Uterus (tissue), 3 donors: ENCODE measurements at regions not wholly inside any gene's neighbourhood (a gene's known extent, or its start where the extent isn't known, plus 50 kb on each side); places are given as distances from the start of the nearest gene placed in this dataset.

ENCODE experiments used
- DNase-seq, 2 donors: peaks; one replicate each; pipeline ENCODE4 v3.0.0-alpha.2; 2019 to 2020
- H3K27ac ChIP-seq, 2 donors: fragments of 200-600 bp; sonication (generic); 1 replicate in 1 of 2; 2 replicates in 1 of 2; pipeline ENCODE4 v1.5.1; 2016 to 2018
- H3K27me3 ChIP-seq, 2 donors: fragments of 200-600 bp; sonication (generic); one replicate each; pipeline ENCODE4 v1.5.1; 2018 to 2019; ENCODE audit warnings: control low read depth in 1 of 2
- H3K36me3 ChIP-seq, 2 donors: fragments of 200-600 bp; sonication (generic); one replicate each; pipeline ENCODE4 v1.5.1; 2019; ENCODE audit warnings: control low read depth in 1 of 2
- H3K4me1 ChIP-seq, 2 donors: fragments of 200-600 bp; sonication (generic); one replicate each; pipeline ENCODE4 v1.5.1; 2018 to 2019; ENCODE audit warnings: control low read depth in 1 of 2
- H3K4me3 ChIP-seq, 2 donors: fragments of 200-600 bp; sonication (generic); 1 replicate in 1 of 2; 2 replicates in 1 of 2; pipeline ENCODE4 v1.5.1; 2018 to 2019; ENCODE audit warnings: mild to moderate bottlenecking in 1 of 2
- H3K9me3 ChIP-seq, 2 donors: fragments of 200-600 bp; sonication (generic); one replicate each; pipeline ENCODE4 v1.5.1; 2019; ENCODE audit warnings: control low read depth in 1 of 2
- POLR2A ChIP-seq, 2 donors: fragments of 450-650 bp; IDR thresholded peaks; one replicate each; pipeline ENCODE4 v1.6.1; 2016; ENCODE audit warnings: antibody characterized with exemption in 2 of 2, mild to moderate bottlenecking in 1 of 2, moderate library complexity in 1 of 2
- intact Hi-C: fragments of 100-400 bp; cut with DNase I; formaldehyde crosslinking; loops from one replicate; pipeline ENCODE4 v1.15.1; 2023; ENCODE audit warnings: low total_unique reads
- TF ChIP-seq, protein P1 (sequence below), 4 experiments: fragments of 200-600 bp in 2 of 4; fragments of 450-650 bp in 2 of 4; sonication (generic) in 2 of 4; IDR thresholded peaks; one replicate each; pipeline ENCODE4 v1.5.1; 2016 to 2019; ENCODE audit warnings: antibody characterized with exemption in 4 of 4, mild to moderate bottlenecking in 2 of 4, moderate library complexity in 1 of 4
- donor health status: DM: yes; HTN: yes; CAD: no.

DNA sequence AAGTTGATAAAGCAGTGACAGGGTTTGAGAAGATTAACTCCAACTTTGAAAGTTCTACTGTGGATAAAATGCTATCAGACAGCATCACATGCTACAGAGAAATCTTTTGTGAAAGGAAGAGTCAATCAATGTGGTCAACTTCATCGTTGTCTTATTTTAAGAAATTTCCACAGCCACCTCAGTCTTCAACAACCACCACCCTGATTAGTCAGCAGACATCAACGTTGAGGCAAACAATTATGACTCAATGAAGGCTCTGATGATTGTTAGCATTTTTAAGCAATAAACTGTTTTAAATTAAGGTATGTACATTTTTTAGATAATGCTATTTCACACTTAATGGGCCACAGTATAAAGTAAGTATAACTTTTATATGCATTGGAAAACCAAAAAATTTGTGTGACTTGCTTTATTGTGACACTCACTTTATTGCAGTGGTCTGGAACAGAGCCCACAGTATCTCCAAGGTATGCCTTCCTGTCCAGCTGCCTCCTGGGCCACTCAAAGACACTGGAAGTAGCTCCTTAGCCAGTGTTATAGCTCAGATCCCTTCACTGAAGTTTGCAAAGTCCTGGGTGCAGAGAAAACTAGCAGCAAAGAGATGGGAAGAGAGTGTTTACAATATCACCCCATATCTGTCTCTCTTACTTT, 293.1 kb downstream of the ARHGAP12 start:
- intact Hi-C loops, result no loop called here
- Histone ChIP-seq H3K4me3 (no peak overlapping the region), H3K9me3 (no peaks in the 10 kb centered on the region), H3K36me3 (no peaks in the 10 kb centered on the region), H3K4me1 (no peaks in the 10 kb centered on the region), H3K27ac (no peak overlapping the region), H3K27me3 (no peaks in the 10 kb centered on the region)
- no peak for DNase-seq
- TF ChIP-seq, protein P1, sequence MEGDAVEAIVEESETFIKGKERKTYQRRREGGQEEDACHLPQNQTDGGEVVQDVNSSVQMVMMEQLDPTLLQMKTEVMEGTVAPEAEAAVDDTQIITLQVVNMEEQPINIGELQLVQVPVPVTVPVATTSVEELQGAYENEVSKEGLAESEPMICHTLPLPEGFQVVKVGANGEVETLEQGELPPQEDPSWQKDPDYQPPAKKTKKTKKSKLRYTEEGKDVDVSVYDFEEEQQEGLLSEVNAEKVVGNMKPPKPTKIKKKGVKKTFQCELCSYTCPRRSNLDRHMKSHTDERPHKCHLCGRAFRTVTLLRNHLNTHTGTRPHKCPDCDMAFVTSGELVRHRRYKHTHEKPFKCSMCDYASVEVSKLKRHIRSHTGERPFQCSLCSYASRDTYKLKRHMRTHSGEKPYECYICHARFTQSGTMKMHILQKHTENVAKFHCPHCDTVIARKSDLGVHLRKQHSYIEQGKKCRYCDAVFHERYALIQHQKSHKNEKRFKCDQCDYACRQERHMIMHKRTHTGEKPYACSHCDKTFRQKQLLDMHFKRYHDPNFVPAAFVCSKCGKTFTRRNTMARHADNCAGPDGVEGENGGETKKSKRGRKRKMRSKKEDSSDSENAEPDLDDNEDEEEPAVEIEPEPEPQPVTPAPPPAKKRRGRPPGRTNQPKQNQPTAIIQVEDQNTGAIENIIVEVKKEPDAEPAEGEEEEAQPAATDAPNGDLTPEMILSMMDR (IDR thresholded peaks at IDR 0.05), result no peak
- TF ChIP-seq POLR2A (IDR thresholded peaks at IDR 0.05), result no peak

DNA sequence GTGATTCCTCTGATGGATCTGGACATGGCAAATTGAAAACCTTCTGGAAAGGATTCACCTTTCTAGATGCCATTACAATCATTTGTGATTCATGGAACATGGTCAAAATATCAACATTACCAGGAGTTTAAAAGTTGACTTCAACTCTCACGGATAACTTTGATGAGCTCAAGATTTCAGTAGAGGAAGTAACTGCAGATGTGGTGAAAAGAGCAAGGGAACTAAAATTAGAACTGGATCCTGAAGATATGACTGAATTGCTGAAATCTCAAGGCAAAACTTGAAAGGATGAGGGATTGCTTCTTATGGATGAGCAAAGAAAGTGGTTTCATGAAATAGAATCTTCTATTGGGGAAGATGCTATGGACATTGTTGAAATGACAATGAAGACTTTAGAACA, 293.6 kb downstream of the ARHGAP12 start:
- Histone ChIP-seq H3K27ac (no peak overlapping the region), H3K4me1 (no peaks in the 10 kb centered on the region), H3K9me3 (no peaks in the 10 kb centered on the region), H3K36me3 (no peaks in the 10 kb centered on the region), H3K27me3 (no peaks in the 10 kb centered on the region), H3K4me3 (no peak overlapping the region)
- no peak for TF ChIP-seq POLR2A (IDR thresholded peaks at IDR 0.05)
- TF ChIP-seq, protein P1 (IDR thresholded peaks at IDR 0.05), result no peak
- no peak for DNase-seq
- intact Hi-C loops, result no loop called here

GRCh38 chr10:31630861-31631567, 297.6 kb downstream of the ARHGAP12 start:
- DNase-seq, result no peak
- H3K27me3 ChIP-seq, result no peaks in the 10 kb centered on the region
- TF ChIP-seq POLR2A (IDR thresholded peaks at IDR 0.05), result no peak
- TF ChIP-seq, protein P1 (IDR thresholded peaks at IDR 0.05), result no peak
- no peak overlapping the region for H3K4me3 ChIP-seq
- H3K36me3 ChIP-seq, result no peaks in the 10 kb centered on the region
- peak overlapping the region in 1 of 2 donors; percentile 16 for H3K27ac ChIP-seq
- intact Hi-C loops, result no loop called here
- no peaks in the 10 kb centered on the region for H3K9me3 ChIP-seq
- no peaks in the 10 kb centered on the region for H3K4me1 ChIP-seq

- Histone ChIP-seq H3K27ac (no peak overlapping the region), H3K36me3 (no peaks in the 10 kb centered on the region), H3K4me3 (no peak overlapping the region), H3K4me1 (peaks cover 3% of the 10 kb centered on the region in 2 donors), H3K27me3 (no peaks in the 10 kb centered on the region), H3K9me3 (no peaks in the 10 kb centered on the region)
- intact Hi-C loops, result no loop called here
- DNase-seq, result no peak
- TF ChIP-seq, protein P1 (IDR thresholded peaks at IDR 0.05), result no peak
- no peak for TF ChIP-seq POLR2A (IDR thresholded peaks at IDR 0.05)
Measured at GRCh38 chr10:31625566-31625965, 303.1 kb downstream of the ARHGAP12 start.

DNA sequence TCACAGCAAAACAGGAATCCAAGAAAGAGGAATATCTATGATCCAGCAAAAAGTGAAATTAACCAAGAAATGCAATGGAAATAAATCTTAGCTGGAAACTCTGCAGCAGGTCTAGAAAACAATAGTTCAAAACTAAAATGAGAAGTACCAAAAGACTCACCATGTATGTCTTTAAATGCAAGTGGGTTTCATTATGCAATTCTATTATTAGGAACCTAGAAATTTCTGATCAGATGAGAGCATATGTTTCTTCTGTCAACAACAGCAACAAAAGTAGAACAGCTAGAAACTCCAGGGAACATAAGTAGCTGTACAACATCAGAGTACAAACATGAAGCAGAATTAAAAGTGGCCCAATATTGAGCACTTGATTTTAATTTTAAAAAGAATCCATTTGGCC, 304.0 kb downstream of the ARHGAP12 start:
- Histone ChIP-seq H3K36me3 (no peaks in the 10 kb centered on the region), H3K4me3 (no peak overlapping the region), H3K27ac (peak overlapping the region; percentile 67 to 70), H3K4me1 (peaks cover 3% of the 10 kb centered on the region in 2 donors), H3K27me3 (no peaks in the 10 kb centered on the region), H3K9me3 (no peaks in the 10 kb centered on the region)
- intact Hi-C loops, result no loop called here
- no peak for TF ChIP-seq POLR2A (IDR thresholded peaks at IDR 0.05)
- TF ChIP-seq, protein P1 (IDR thresholded peaks at IDR 0.05), result no peak
- no peak for DNase-seq
